DND-41 (cell line): ENCODE measurements at regions not wholly inside any gene's neighbourhood (a gene's known extent, or its start where the extent isn't known, plus 50 kb on each side); places are given as distances from the start of the nearest gene placed in this dataset.

Source experiments
- ATAC-seq: fragments of 200-7000 bp; cut with Tn5 transposase; 3 replicates; pipeline ENCODE4 v1.9.1; 2021; ENCODE audit warnings: low read depth; ENCODE audit not compliant: insufficient read depth
- DNase-seq: peaks from one replicate; pipeline ENCODE4 v3.0.0-alpha.2; 2020
- H2AFZ ChIP-seq: 2 replicates; pipeline ENCODE4 v1.6.0; 2012; ENCODE audit warnings: low read depth, low read length
- H3K27ac ChIP-seq: 2 replicates; pipeline ENCODE4 v1.5.1; 2012; ENCODE audit warnings: low read length, inconsistent platforms
- H3K27me3 ChIP-seq: fragments of 200-600 bp; sonication (generic); 2 replicates; pipeline ENCODE4 v1.6.0; 2012; ENCODE audit warnings: low read length, mild to moderate bottlenecking, inconsistent platforms; ENCODE audit not compliant: insufficient read depth, poor library complexity
- H3K36me3 ChIP-seq: 2 replicates; pipeline ENCODE4 v1.5.1; 2012; ENCODE audit warnings: low read length, inconsistent platforms; ENCODE audit not compliant: insufficient read depth
- H3K4me1 ChIP-seq: 2 replicates; pipeline ENCODE4 v1.5.1; 2012; ENCODE audit warnings: mild to moderate bottlenecking, low read length; ENCODE audit not compliant: insufficient read depth
- H3K4me2 ChIP-seq: 2 replicates; pipeline ENCODE4 v1.6.0; 2012; ENCODE audit warnings: mild to moderate bottlenecking, moderate library complexity, low read length, inconsistent platforms; ENCODE audit not compliant: insufficient read depth
- H3K4me3 ChIP-seq, 2 experiments: fragments of 200-600 bp in 1 of 2; shearing (Covaris generic) in 1 of 2; 2 replicates each; pipeline ENCODE4 v1.5.1; 2012 to 2016; ENCODE audit warnings: inconsistent platforms in 2 of 2, low read length in 2 of 2, mild to moderate bottlenecking in 2 of 2, low read depth in 1 of 2, moderate library complexity in 1 of 2
- H3K79me2 ChIP-seq: 2 replicates; pipeline ENCODE4 v1.6.0; 2012; ENCODE audit warnings: low read length, inconsistent platforms; ENCODE audit not compliant: insufficient read depth
- H3K9ac ChIP-seq: 2 replicates; pipeline ENCODE4 v1.6.0; 2012; ENCODE audit warnings: low read depth, mild to moderate bottlenecking, inconsistent platforms, low read length, moderate library complexity
- H3K9me3 ChIP-seq: 2 replicates; pipeline ENCODE4 v1.5.1; 2012; ENCODE audit warnings: low read length, moderate library complexity, mild to moderate bottlenecking, inconsistent platforms; ENCODE audit not compliant: insufficient read depth, severe bottlenecking
- H4K20me1 ChIP-seq: 2 replicates; pipeline ENCODE4 v1.6.0; 2012; ENCODE audit warnings: low read length; ENCODE audit not compliant: insufficient read depth
- CTCF ChIP-seq: IDR thresholded peaks from 2 replicates; pipeline ENCODE4 v1.5.1; 2012; ENCODE audit warnings: borderline replicate concordance, low read length, moderate library complexity, mild to moderate bottlenecking; ENCODE audit not compliant: poor library complexity, severe bottlenecking; ENCODE audit errors: extremely low read depth
- EZH2 ChIP-seq: IDR thresholded peaks from 3 replicates; pipeline ENCODE4 v1.6.1; 2012; ENCODE audit warnings: borderline replicate concordance, low read depth, mild to moderate bottlenecking, moderate library complexity, low read length, inconsistent platforms; ENCODE audit not compliant: severe bottlenecking

GRCh38 chr9:678897-679296, 162.6 kb upstream of the DMRT1 start:
- Histone ChIP-seq H3K4me2 (no peak overlapping the region), H3K4me1 (peaks cover 38% of the 10 kb centered on the region), H3K79me2 (no peaks in the 10 kb centered on the region), H3K4me3 (no peak overlapping the region), H3K9me3 (no peaks in the 10 kb centered on the region), H4K20me1 (no peaks in the 10 kb centered on the region), H2AFZ (no peak overlapping the region), H3K9ac (no peak overlapping the region), H3K36me3 (no peaks in the 10 kb centered on the region), H3K27ac (no peak overlapping the region), H3K27me3 (no peaks in the 10 kb centered on the region)
- DNase-seq (no peak), ATAC-seq (no peak)
- TF ChIP-seq EZH2: no peak
- no peak for TF ChIP-seq CTCF

- Histone ChIP-seq H3K9me3 (no peaks in the 10 kb centered on the region), H3K4me3 (no peak overlapping the region), H3K9ac (no peak overlapping the region), H3K4me2 (no peak overlapping the region), H3K27ac (no peak overlapping the region), H3K36me3 (no peaks in the 10 kb centered on the region), H3K27me3 (no peaks in the 10 kb centered on the region), H2AFZ (no peak overlapping the region), H3K4me1 (peaks cover 32% of the 10 kb centered on the region), H3K79me2 (no peaks in the 10 kb centered on the region), H4K20me1 (no peaks in the 10 kb centered on the region)
- DNase-seq (no peak), ATAC-seq (no peak)
- TF ChIP-seq EZH2 (no peak), CTCF (no peak)
Measured at GRCh38 chr9:679462-679861, 162.0 kb upstream of the DMRT1 start.

- Histone ChIP-seq H4K20me1 (no peaks in the 10 kb centered on the region), H3K4me2 (no peak overlapping the region), H3K36me3 (no peaks in the 10 kb centered on the region), H3K4me1 (peaks cover 28% of the 10 kb centered on the region), H3K27ac (no peak overlapping the region), H3K79me2 (no peaks in the 10 kb centered on the region), H3K27me3 (no peaks in the 10 kb centered on the region), H2AFZ (no peak overlapping the region), H3K9me3 (no peaks in the 10 kb centered on the region), H3K9ac (no peak overlapping the region), H3K4me3 (no peak overlapping the region)
- no peak for TF ChIP-seq CTCF
- no peak for TF ChIP-seq EZH2
- ATAC-seq: no peak
- DNase-seq: no peak
Measured at GRCh38 chr9:680106-680505, 161.4 kb upstream of the DMRT1 start.
